GM13976 (cell line): ENCODE measurements at regions not wholly inside any gene's neighbourhood (a gene's known extent, or its start where the extent isn't known, plus 50 kb on each side); places are given as distances from the start of the nearest gene placed in this dataset.

Experiments
- DNase-seq: peaks from one replicate; pipeline ENCODE4 v3.0.0; 2012; ENCODE audit warnings: low spot score
- CTCF ChIP-seq: IDR thresholded peaks from 2 replicates; pipeline ENCODE4 v1.5.1; 2012; ENCODE audit warnings: borderline replicate concordance, mild to moderate bottlenecking; ENCODE audit not compliant: insufficient read depth; ENCODE audit errors: extremely low read depth, missing control alignments, control extremely low read depth
- in situ Hi-C: fragments of 300-500 bp; cut with MboI; formaldehyde crosslinking; loops from one replicate; pipeline ENCODE4 v1.12.0; 2022; ENCODE audit warnings: low sequenced_read_pairs, mixed read lengths, inconsistent platforms; ENCODE audit not compliant: unreplicated experiment

GRCh38 chr16:60907645-60908044 lies 1128.6 kb downstream of the CDH8 start:
- no peak for DNase-seq
- in situ Hi-C loops, result no loop called here
- no peak for TF ChIP-seq CTCF

- TF ChIP-seq CTCF, result no peak
- in situ Hi-C loops, result no loop called here
- no peak for DNase-seq
These were observed 1130.4 kb downstream of the CDH8 start for GRCh38 chr16:60905811-60906210.

- in situ Hi-C loops, result no loop called here
- no peak for TF ChIP-seq CTCF
- DNase-seq, result no peak
These were observed 1134.1 kb downstream of the CDH8 start for GRCh38 chr16:60902114-60902513.

- no peak for TF ChIP-seq CTCF
These were observed 1153.4 kb downstream of the CDH8 start for GRCh38 chr16:60882816-60883215.

GRCh38 chr16:60852635-60853034 lies 1183.6 kb downstream of the CDH8 start:
- DNase-seq, result no peak
- TF ChIP-seq CTCF, result no peak
- in situ Hi-C loops, result no loop called here

More at GRCh38 chr16:60882816-60883215, 1153.4 kb downstream of the CDH8 start:
- no peak for DNase-seq
- in situ Hi-C loops, result no loop called here

DNA sequence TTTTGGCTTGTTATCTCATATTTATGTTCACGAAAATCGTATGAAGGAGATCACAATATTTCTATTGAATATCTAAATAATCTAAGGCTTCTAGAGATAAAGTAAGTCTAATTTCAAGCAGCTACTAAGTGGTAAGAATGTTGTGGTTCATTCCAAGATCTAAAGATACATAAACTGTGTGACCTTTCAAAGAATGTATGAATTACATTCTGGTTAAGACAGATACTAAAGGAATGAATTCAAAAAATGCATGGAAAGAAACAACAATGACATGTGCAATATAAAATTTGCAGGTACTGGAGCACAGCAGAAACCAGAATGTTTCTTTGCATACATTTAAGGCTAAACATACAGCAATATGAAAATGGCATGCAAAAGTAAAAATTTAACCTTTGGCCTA lies 1214.6 kb downstream of the CDH8 start:
- DNase-seq, result no peak
- in situ Hi-C loops, result no loop called here
- no peak for TF ChIP-seq CTCF

GRCh38 chr16:60820361-60820760 lies 1215.9 kb downstream of the CDH8 start:
- no peak for DNase-seq
- in situ Hi-C loops, result no loop called here
- no peak for TF ChIP-seq CTCF
